H1 (cell line): ENCODE measurements at regions not wholly inside any gene's neighbourhood (a gene's known extent, or its start where the extent isn't known, plus 50 kb on each side); places are given as distances from the start of the nearest gene placed in this dataset.

ENCODE experiments used
- EZH2 ChIP-seq: fragments of 200-600 bp; sonication (generic); IDR thresholded peaks from 2 replicates; pipeline ENCODE4 v1.7.1; 2012; ENCODE audit warnings: low read depth, mild to moderate bottlenecking, moderate library complexity, low read length, inconsistent platforms; ENCODE audit not compliant: severe bottlenecking
- HDAC2 ChIP-seq, 2 experiments: fragments of 300-600 bp in 1 of 2; sonication (generic) in 1 of 2; IDR thresholded peaks; 2 replicates each; pipeline ENCODE4 v1.6.1; 2011 to 2012; ENCODE audit warnings: low read depth in 2 of 2, low read length in 2 of 2, mild to moderate bottlenecking in 2 of 2, moderate library complexity in 2 of 2, borderline replicate concordance in 1 of 2, inconsistent platforms in 1 of 2
- HDAC6 ChIP-seq: IDR thresholded peaks from one replicate; pipeline ENCODE4 v1.7.1; 2012; ENCODE audit warnings: low read depth, mild to moderate bottlenecking, inconsistent platforms, low read length, moderate library complexity
- MAFK ChIP-seq: IDR thresholded peaks from 2 replicates; pipeline ENCODE4 v1.6.1; 2012; ENCODE audit warnings: low read depth, mild to moderate bottlenecking, improper control_type of control experiment, low read length
- POLR2A ChIP-seq, 2 experiments: IDR thresholded peaks; 1 replicate in 1 of 2; 2 replicates in 1 of 2; pipeline ENCODE4 v1.6.1; 2011; ENCODE audit warnings: low read depth in 2 of 2, low read length in 2 of 2, mild to moderate bottlenecking in 2 of 2; ENCODE audit errors: control extremely low read depth in 1 of 2
- POLR2AphosphoS5 ChIP-seq: IDR thresholded peaks from 2 replicates; pipeline ENCODE4 v1.6.1; 2011; ENCODE audit warnings: low read depth, low read length
- SUZ12 ChIP-seq: fragments of 200-600 bp; sonication (generic); IDR thresholded peaks from 2 replicates; pipeline ENCODE4 v1.6.1; 2012; ENCODE audit warnings: mild to moderate bottlenecking, inconsistent platforms, low read length, moderate library complexity, mixed read lengths
- TAF1 ChIP-seq: IDR thresholded peaks from 2 replicates; pipeline ENCODE4 v1.6.1; 2011; ENCODE audit warnings: mild to moderate bottlenecking, low read depth, low read length
- TF ChIP-seq, protein P1 (sequence below), 3 experiments: IDR thresholded peaks; 1 replicate in 2 of 3; 2 replicates in 1 of 3; pipeline versions ENCODE4 v1.5.1 to v1.6.1; 2011; ENCODE audit warnings: low read length in 3 of 3, mild to moderate bottlenecking in 3 of 3, inconsistent platforms in 2 of 3, low read depth in 1 of 3, moderate library complexity in 1 of 3; ENCODE audit not compliant: insufficient read depth in 1 of 3; ENCODE audit errors: control extremely low read depth in 1 of 3
- TF ChIP-seq, protein P2 (sequence below): IDR thresholded peaks from 2 replicates; pipeline ENCODE4 v1.6.1; 2012; ENCODE audit warnings: low read length, inconsistent platforms
- TF ChIP-seq, protein P3 (sequence below): IDR thresholded peaks from 2 replicates; pipeline ENCODE4 v1.6.1; 2011; ENCODE audit warnings: low read depth, mild to moderate bottlenecking, low read length; ENCODE audit not compliant: insufficient read depth
- TF ChIP-seq, protein P4 (sequence below): IDR thresholded peaks from 2 replicates; pipeline ENCODE4 v1.6.1; 2012; ENCODE audit warnings: inconsistent platforms

DNA sequence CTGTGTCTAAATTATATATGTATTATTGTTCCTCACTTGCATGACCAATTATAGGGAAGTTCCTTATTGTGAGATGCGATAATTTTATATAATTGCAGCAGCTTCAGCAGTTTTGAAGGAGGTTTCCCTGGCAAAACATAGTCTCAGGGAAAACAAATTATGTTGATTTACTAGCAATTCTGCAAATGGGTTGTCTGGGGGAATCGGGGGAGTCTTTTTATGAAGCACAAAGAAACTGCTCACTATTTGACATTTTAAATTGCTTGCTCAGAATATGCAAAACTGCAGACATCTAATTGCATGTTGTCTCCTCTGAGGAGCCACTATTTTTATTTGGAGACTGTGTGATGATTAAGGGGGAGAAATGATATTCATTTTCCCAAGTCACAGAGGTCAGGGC is 361.6 kb downstream of the YTHDC2 start:
- TF ChIP-seq, protein P1, sequence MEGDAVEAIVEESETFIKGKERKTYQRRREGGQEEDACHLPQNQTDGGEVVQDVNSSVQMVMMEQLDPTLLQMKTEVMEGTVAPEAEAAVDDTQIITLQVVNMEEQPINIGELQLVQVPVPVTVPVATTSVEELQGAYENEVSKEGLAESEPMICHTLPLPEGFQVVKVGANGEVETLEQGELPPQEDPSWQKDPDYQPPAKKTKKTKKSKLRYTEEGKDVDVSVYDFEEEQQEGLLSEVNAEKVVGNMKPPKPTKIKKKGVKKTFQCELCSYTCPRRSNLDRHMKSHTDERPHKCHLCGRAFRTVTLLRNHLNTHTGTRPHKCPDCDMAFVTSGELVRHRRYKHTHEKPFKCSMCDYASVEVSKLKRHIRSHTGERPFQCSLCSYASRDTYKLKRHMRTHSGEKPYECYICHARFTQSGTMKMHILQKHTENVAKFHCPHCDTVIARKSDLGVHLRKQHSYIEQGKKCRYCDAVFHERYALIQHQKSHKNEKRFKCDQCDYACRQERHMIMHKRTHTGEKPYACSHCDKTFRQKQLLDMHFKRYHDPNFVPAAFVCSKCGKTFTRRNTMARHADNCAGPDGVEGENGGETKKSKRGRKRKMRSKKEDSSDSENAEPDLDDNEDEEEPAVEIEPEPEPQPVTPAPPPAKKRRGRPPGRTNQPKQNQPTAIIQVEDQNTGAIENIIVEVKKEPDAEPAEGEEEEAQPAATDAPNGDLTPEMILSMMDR (IDR thresholded peaks at IDR 0.05; ENCODE audit: control extremely low read depth in 1 of 3, insufficient read depth in 1 of 3, low read depth in 1 of 3, low read length in 3 of 3), result no peak
- TF ChIP-seq, protein P2, sequence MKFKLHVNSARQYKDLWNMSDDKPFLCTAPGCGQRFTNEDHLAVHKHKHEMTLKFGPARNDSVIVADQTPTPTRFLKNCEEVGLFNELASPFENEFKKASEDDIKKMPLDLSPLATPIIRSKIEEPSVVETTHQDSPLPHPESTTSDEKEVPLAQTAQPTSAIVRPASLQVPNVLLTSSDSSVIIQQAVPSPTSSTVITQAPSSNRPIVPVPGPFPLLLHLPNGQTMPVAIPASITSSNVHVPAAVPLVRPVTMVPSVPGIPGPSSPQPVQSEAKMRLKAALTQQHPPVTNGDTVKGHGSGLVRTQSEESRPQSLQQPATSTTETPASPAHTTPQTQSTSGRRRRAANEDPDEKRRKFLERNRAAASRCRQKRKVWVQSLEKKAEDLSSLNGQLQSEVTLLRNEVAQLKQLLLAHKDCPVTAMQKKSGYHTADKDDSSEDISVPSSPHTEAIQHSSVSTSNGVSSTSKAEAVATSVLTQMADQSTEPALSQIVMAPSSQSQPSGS, result no peak
- no peak for TF ChIP-seq SUZ12
- no peak for TF ChIP-seq MAFK
- TF ChIP-seq, protein P3, sequence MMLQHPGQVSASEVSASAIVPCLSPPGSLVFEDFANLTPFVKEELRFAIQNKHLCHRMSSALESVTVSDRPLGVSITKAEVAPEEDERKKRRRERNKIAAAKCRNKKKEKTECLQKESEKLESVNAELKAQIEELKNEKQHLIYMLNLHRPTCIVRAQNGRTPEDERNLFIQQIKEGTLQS, result no peak
- TF ChIP-seq EZH2, result no peak
- TF ChIP-seq HDAC2 (IDR thresholded peaks at IDR 0.05; ENCODE audit: borderline replicate concordance in 1 of 2, low read depth in 2 of 2, low read length in 2 of 2), result no peak
- no peak for TF ChIP-seq HDAC6
- TF ChIP-seq POLR2AphosphoS5, result no peak
- TF ChIP-seq, protein P4, sequence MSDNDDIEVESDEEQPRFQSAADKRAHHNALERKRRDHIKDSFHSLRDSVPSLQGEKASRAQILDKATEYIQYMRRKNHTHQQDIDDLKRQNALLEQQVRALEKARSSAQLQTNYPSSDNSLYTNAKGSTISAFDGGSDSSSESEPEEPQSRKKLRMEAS, result no peak
- no peak for TF ChIP-seq TAF1
- no peak for TF ChIP-seq POLR2A (IDR thresholded peaks at IDR 0.05; ENCODE audit: control extremely low read depth in 1 of 2, low read depth in 2 of 2, low read length in 2 of 2)
